ENCODE measurements at regions not wholly inside any gene's neighbourhood (a gene's known extent, or its start where the extent isn't known, plus 50 kb on each side); places are given as distances from the start of the nearest gene placed in this dataset.

DNA sequence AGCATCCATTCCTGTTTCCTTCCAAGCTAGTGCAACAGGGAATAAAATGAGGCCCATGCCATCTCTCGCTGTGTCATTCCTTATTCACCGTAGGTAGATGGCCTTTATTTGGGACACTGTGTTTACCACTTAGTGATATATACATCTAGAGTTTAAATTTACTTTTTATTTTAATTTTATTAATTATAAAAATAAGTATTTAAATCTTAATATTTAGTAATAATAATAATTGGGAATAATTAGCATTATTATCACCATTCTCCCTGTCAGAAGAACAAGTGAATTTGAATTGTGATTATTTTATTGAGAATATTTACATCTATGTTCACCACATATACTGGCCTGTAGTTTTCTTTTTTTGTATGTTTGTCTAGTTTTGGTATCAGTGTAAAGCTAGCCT, 692.9 kb upstream of the KIF2B start:
- H3K27ac ChIP-seq, result no peak overlapping the region
- H3K36me3 ChIP-seq, result no peaks in the 10 kb centered on the region
- no peaks in the 10 kb centered on the region for H3K9me3 ChIP-seq
- no peak for TF ChIP-seq EP300 (IDR thresholded peaks at IDR 0.05)
- no peak for TF ChIP-seq POLR2A (IDR thresholded peaks at IDR 0.05)
- no peak for TF ChIP-seq CTCF (IDR thresholded peaks at IDR 0.05)
- H3K27me3 ChIP-seq, result no peaks in the 10 kb centered on the region
- no peaks in the 10 kb centered on the region for H3K4me1 ChIP-seq
- no peak for DNase-seq (ENCODE audit: low spot score in 2 of 2)
- WGBS, 2 donors, result 95 to 99% methylated on average over 2 of the region's 2 CpGs
- H3K4me3 ChIP-seq, result no peak overlapping the region

DNA sequence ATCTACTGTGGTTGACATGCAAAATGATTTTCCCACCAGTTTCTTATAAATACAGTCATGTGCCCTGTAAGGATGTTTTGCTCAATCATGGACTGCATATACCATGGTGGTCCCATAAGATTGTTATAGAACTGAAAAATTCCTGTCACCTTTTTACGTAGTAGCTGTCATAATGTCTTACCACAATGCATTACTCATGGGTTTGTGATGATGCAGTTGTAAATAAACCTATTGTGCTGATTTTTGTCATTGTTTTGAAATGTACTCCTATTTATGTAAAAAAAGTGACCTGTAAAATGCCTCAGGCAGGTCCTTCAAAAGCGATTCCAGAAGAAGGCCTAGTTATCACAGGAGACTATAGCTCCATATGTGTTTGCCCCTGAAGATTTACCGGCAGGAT, 695.4 kb upstream of the KIF2B start:
- no peaks in the 10 kb centered on the region for H3K36me3 ChIP-seq
- no peak for DNase-seq (ENCODE audit: low spot score in 2 of 2)
- no peak overlapping the region for H3K4me3 ChIP-seq
- H3K4me1 ChIP-seq, result no peaks in the 10 kb centered on the region
- H3K9me3 ChIP-seq, result no peaks in the 10 kb centered on the region
- no peak overlapping the region for H3K27ac ChIP-seq
- WGBS, 2 donors, result 81 to 88% methylated on average over 3 of the region's 3 CpGs
- TF ChIP-seq CTCF (IDR thresholded peaks at IDR 0.05) (no peak), POLR2A (IDR thresholded peaks at IDR 0.05) (no peak), EP300 (IDR thresholded peaks at IDR 0.05) (no peak)
- no peaks in the 10 kb centered on the region for H3K27me3 ChIP-seq

GRCh38 chr17:53122966-53123365, 699.8 kb upstream of the KIF2B start:
- no peaks in the 10 kb centered on the region for H3K36me3 ChIP-seq
- no peak overlapping the region for H3K27ac ChIP-seq
- H3K27me3 ChIP-seq, result no peaks in the 10 kb centered on the region
- no peak for TF ChIP-seq POLR2A (IDR thresholded peaks at IDR 0.05)
- no peak for TF ChIP-seq EP300 (IDR thresholded peaks at IDR 0.05)
- no peak for TF ChIP-seq CTCF (IDR thresholded peaks at IDR 0.05)
- DNase-seq (ENCODE audit: low spot score in 2 of 2), result no peak
- H3K4me3 ChIP-seq, result no peak overlapping the region
- H3K4me1 ChIP-seq, result no peaks in the 10 kb centered on the region
- no peaks in the 10 kb centered on the region for H3K9me3 ChIP-seq

DNA sequence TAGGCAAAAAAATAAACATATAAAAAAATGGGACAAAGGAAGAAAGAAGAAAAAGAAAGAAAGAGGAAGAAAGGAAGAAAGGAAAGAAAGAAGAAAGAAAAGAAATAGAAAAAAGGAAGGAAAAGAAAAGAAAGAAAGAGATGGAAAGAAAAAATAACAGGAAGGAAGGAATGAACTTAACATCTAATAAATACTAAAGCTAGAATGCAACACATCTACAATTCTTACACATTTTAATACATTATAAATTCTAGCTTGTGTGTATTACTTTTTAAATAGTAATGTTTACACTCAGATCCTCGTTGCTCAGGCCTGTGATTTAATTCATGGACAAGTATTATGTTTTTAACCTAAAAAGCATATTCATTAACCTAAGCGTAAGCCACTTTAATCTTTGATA, 703.0 kb upstream of the KIF2B start:
- no peaks in the 10 kb centered on the region for H3K4me1 ChIP-seq
- DNase-seq (ENCODE audit: low spot score in 2 of 2), result no peak
- H3K36me3 ChIP-seq, result no peaks in the 10 kb centered on the region
- WGBS, 2 donors, result 70 to 76% methylated on average over 2 of the region's 2 CpGs
- peaks cover 0 to 20% (median 0%) of the 10 kb centered on the region in 4 donors for H3K9me3 ChIP-seq
- H3K27me3 ChIP-seq, result no peaks in the 10 kb centered on the region
- H3K4me3 ChIP-seq, result no peak overlapping the region
- H3K27ac ChIP-seq, result no peak overlapping the region
- TF ChIP-seq EP300 (IDR thresholded peaks at IDR 0.05) (no peak), CTCF (IDR thresholded peaks at IDR 0.05) (no peak), POLR2A (IDR thresholded peaks at IDR 0.05) (no peak)

GRCh38 chr17:53118948-53119347, 703.8 kb upstream of the KIF2B start:
- TF ChIP-seq CTCF (IDR thresholded peaks at IDR 0.05) (no peak), EP300 (IDR thresholded peaks at IDR 0.05) (no peak), POLR2A (IDR thresholded peaks at IDR 0.05) (no peak)
- Histone ChIP-seq H3K4me1 (no peaks in the 10 kb centered on the region), H3K9me3 (peaks cover 0 to 20% (median 0%) of the 10 kb centered on the region in 4 donors), H3K4me3 (no peak overlapping the region), H3K27me3 (no peaks in the 10 kb centered on the region), H3K27ac (no peak overlapping the region), H3K36me3 (no peaks in the 10 kb centered on the region)
- 54 to 62% methylated on average over 2 of the region's 2 CpGs for WGBS, 2 donors
- DNase-seq (ENCODE audit: low spot score in 2 of 2), result no peak

Data from tibial nerve (tissue), 4 donors.